ENCODE measurements at regions not wholly inside any gene's neighbourhood (a gene's known extent, or its start where the extent isn't known, plus 50 kb on each side); places are given as distances from the start of the nearest gene placed in this dataset.

- DNase-seq (ENCODE audit: low spot score): no peak
- ChIA-PET POLR2A (ENCODE audit: low non-redundant PET) (no interaction called here), CTCF (no interaction called here)
- Histone ChIP-seq H3K4me3 (ENCODE audit: low read depth, low read length, poor library complexity, severe bottlenecking) (no peak overlapping the region), H3K27me3 (replicated peaks; ENCODE audit: insufficient read depth, low read depth, low read length, poor library complexity) (no peaks in the 10 kb centered on the region), H3K36me3 (ENCODE audit: insufficient read depth, low read length, poor library complexity, severe bottlenecking) (no peaks in the 10 kb centered on the region), H3K9me3 (ENCODE audit: low read depth, low read length, poor library complexity, severe bottlenecking) (no peaks in the 10 kb centered on the region), H3K4me1 (ENCODE audit: insufficient read depth, low read length, poor library complexity, severe bottlenecking) (no peaks in the 10 kb centered on the region), H3K27ac (ENCODE audit: low read depth, low read length, poor library complexity, severe bottlenecking) (no peak overlapping the region)
- no TSS peak for BruUV-seq (replicated peaks)
- intact Hi-C loops (cut with micrococcal nuclease; ENCODE audit: unreplicated experiment): no loop called here
- TF ChIP-seq CTCF (conservative IDR thresholded peaks at IDR 0.05; ENCODE audit: low read depth, low read length): no peak
These were observed 1321.8 kb upstream of the CRIM1 start for GRCh38 chr2:35033748-35034147.

GRCh38 chr2:35023545-35023944 lies 1332.0 kb upstream of the CRIM1 start:
- TF ChIP-seq EZH2 (IDR thresholded peaks at IDR 0.05; ENCODE audit: borderline replicate concordance, low read depth, low read length, poor library complexity, severe bottlenecking): no peak
- TF ChIP-seq CTCF (conservative IDR thresholded peaks at IDR 0.05; ENCODE audit: low read depth, low read length): no peak
- DNase-seq (ENCODE audit: low spot score): no peak
- no TSS peak for BruUV-seq (replicated peaks)
- Histone ChIP-seq H3K27me3 (replicated peaks; ENCODE audit: insufficient read depth, low read depth, low read length, poor library complexity) (no peaks in the 10 kb centered on the region), H3K36me3 (ENCODE audit: insufficient read depth, low read length, poor library complexity, severe bottlenecking) (no peaks in the 10 kb centered on the region), H3K27ac (ENCODE audit: low read depth, low read length, poor library complexity, severe bottlenecking) (no peak overlapping the region), H3K4me3 (ENCODE audit: low read depth, low read length, poor library complexity, severe bottlenecking) (no peak overlapping the region), H3K9me3 (ENCODE audit: low read depth, low read length, poor library complexity, severe bottlenecking) (no peaks in the 10 kb centered on the region), H3K4me1 (ENCODE audit: insufficient read depth, low read length, poor library complexity, severe bottlenecking) (no peaks in the 10 kb centered on the region)
- ChIA-PET POLR2A (ENCODE audit: low non-redundant PET) (no interaction called here), CTCF (no interaction called here)
- intact Hi-C loops (cut with micrococcal nuclease; ENCODE audit: unreplicated experiment): no loop called here

GRCh38 chr2:35000453-35000852 lies 1355.1 kb upstream of the CRIM1 start:
- H3K36me3 ChIP-seq (ENCODE audit: insufficient read depth, low read length, poor library complexity, severe bottlenecking): no peaks in the 10 kb centered on the region
- H3K27ac ChIP-seq (ENCODE audit: low read depth, low read length, poor library complexity, severe bottlenecking): no peak overlapping the region
- ChIA-PET CTCF (no interaction called here), POLR2A (ENCODE audit: low non-redundant PET) (no interaction called here)
- DNase-seq (ENCODE audit: low spot score): no peak
- BruUV-seq (replicated peaks): no TSS peak
- intact Hi-C loops (cut with micrococcal nuclease; ENCODE audit: unreplicated experiment): no loop called here
- H3K9me3 ChIP-seq (ENCODE audit: low read depth, low read length, poor library complexity, severe bottlenecking): no peaks in the 10 kb centered on the region
- H3K4me1 ChIP-seq (ENCODE audit: insufficient read depth, low read length, poor library complexity, severe bottlenecking): no peaks in the 10 kb centered on the region
- H3K27me3 ChIP-seq (replicated peaks; ENCODE audit: insufficient read depth, low read depth, low read length, poor library complexity): no peaks in the 10 kb centered on the region
- no peak overlapping the region for H3K4me3 ChIP-seq (ENCODE audit: low read depth, low read length, poor library complexity, severe bottlenecking)
- TF ChIP-seq CTCF (conservative IDR thresholded peaks at IDR 0.05; ENCODE audit: low read depth, low read length) (no peak), EZH2 (IDR thresholded peaks at IDR 0.05; ENCODE audit: borderline replicate concordance, low read depth, low read length, poor library complexity, severe bottlenecking) (no peak)
